Naive thymus-derived CD4-positive, alpha-beta T cell (primary cell): ENCODE measurements at regions not wholly inside any gene's neighbourhood (a gene's known extent, or its start where the extent isn't known, plus 50 kb on each side); places are given as distances from the start of the nearest gene placed in this dataset.

Experiments
- ATAC-seq: fragments of 150-1000 bp; cut with Tn5 transposase; 2 replicates; pipeline ENCODE4 v1.10.0; 2021; ENCODE audit warnings: mild to moderate bottlenecking, moderate library complexity
- CTCF ChIA-PET: fragments of 350-600 bp; sonication (Branson Sonifier 250); formaldehyde crosslinking; loops from one replicate; lab custom pipeline; 2021; ENCODE audit warnings: antibody characterized with exemption; lab: Charles Lee
- POLR2A ChIA-PET: fragments of 350-600 bp; sonication (Branson Sonifier 250); formaldehyde crosslinking; loops from one replicate; lab custom pipeline; 2021; ENCODE audit warnings: antibody characterized with exemption, inconsistent platforms; lab: Charles Lee
- DNase-seq, 9 donors: peaks; one replicate each; pipeline versions ENCODE4 v3.0.0 to v3.0.0-alpha.2; 2020 to 2022; ENCODE audit warnings: mixed read lengths in 1 of 9
- H3K27ac ChIP-seq: one replicate; pipeline ENCODE4 v1.7.0; 2013; ENCODE audit warnings: mild to moderate bottlenecking, low read depth, low read length, moderate library complexity
- H3K27me3 ChIP-seq, 2 donors: one replicate each; pipeline ENCODE4 v1.7.0; 2013; ENCODE audit warnings: low read length in 2 of 2, mild to moderate bottlenecking in 2 of 2, moderate library complexity in 2 of 2; ENCODE audit not compliant: control insufficient read depth in 2 of 2, insufficient read depth in 2 of 2
- H3K36me3 ChIP-seq, 3 experiments: 1 replicate in 2 of 3; 2 replicates in 1 of 3; pipeline ENCODE4 v1.7.0; 2013; ENCODE audit warnings: low read length in 3 of 3, mild to moderate bottlenecking in 3 of 3, moderate library complexity in 1 of 3; ENCODE audit not compliant: insufficient read depth in 3 of 3, control insufficient read depth in 2 of 3
- H3K4me1 ChIP-seq, 2 donors: one replicate each; pipeline ENCODE4 v1.7.0; 2013; ENCODE audit warnings: low read length in 2 of 2, mild to moderate bottlenecking in 2 of 2, moderate library complexity in 1 of 2; ENCODE audit not compliant: control insufficient read depth in 2 of 2, insufficient read depth in 2 of 2
- H3K4me3 ChIP-seq: 2 replicates; pipeline ENCODE4 v1.7.0; 2013; ENCODE audit warnings: mild to moderate bottlenecking, low read length
- H3K9me3 ChIP-seq, 3 experiments: 1 replicate in 2 of 3; 2 replicates in 1 of 3; pipeline ENCODE4 v1.7.0; 2013; ENCODE audit warnings: low read length in 3 of 3; ENCODE audit not compliant: control insufficient read depth in 2 of 3
- H3K27ac Mint-ChIP-seq, 9 donors: one replicate each; pipeline ENCODE4 v1.8.0; 2020 to 2022; ENCODE audit warnings: mixed read lengths in 9 of 9, mild to moderate bottlenecking in 8 of 9, moderate library complexity in 5 of 9, inconsistent platforms in 2 of 9
- H3K27me3 Mint-ChIP-seq, 5 donors: one replicate each; pipeline ENCODE4 v1.8.0; 2021 to 2022; ENCODE audit warnings: mixed read lengths in 5 of 5, mild to moderate bottlenecking in 1 of 5
- H3K36me3 Mint-ChIP-seq, 5 donors: one replicate each; pipeline ENCODE4 v1.8.0; 2020 to 2022; ENCODE audit warnings: mixed read lengths in 5 of 5, mild to moderate bottlenecking in 3 of 5, inconsistent platforms in 1 of 5
- H3K4me1 Mint-ChIP-seq, 7 donors: one replicate each; pipeline ENCODE4 v1.8.0; 2020 to 2022; ENCODE audit warnings: mixed read lengths in 7 of 7, mild to moderate bottlenecking in 3 of 7, inconsistent platforms in 1 of 7
- H3K4me3 Mint-ChIP-seq, 10 donors: one replicate each; pipeline ENCODE4 v1.8.0; 2020 to 2022; ENCODE audit warnings: mild to moderate bottlenecking in 10 of 10, mixed read lengths in 10 of 10, moderate library complexity in 6 of 10, inconsistent platforms in 2 of 10
- H3K9me3 Mint-ChIP-seq, 11 donors: one replicate each; pipeline ENCODE4 v1.8.0; 2020 to 2022; ENCODE audit warnings: mixed read lengths in 11 of 11, mild to moderate bottlenecking in 4 of 11, inconsistent platforms in 1 of 11, moderate library complexity in 1 of 11
- intact Hi-C, 2 donors: fragments of 100-400 bp; cut with micrococcal nuclease; formaldehyde crosslinking; loops; one replicate each; pipeline ENCODE4 v1.15.1; 2023

GRCh38 chr15:69691307-69692015 is 238.8 kb downstream of the RPLP1 start:
- Mint-ChIP-seq H3K9me3 (peaks cover 8 to 34% (median 23%) of the 10 kb centered on the region in 11 donors), H3K4me1 (peaks cover 0 to 5% (median 0%) of the 10 kb centered on the region in 7 donors), H3K36me3 (peaks cover 8 to 24% (median 13%) of the 10 kb centered on the region in 5 donors), H3K27me3 (peaks cover 0 to 29% (median 0%) of the 10 kb centered on the region in 5 donors), H3K27ac (peak overlapping the region in 1 of 9 donors; percentile 26), H3K4me3 (no peak overlapping the region)
- ChIA-PET CTCF (no interaction called here), POLR2A (no interaction called here)
- Histone ChIP-seq H3K27me3 (no peaks in the 10 kb centered on the region), H3K9me3 (peaks cover 0 to 17% (median 0%) of the 10 kb centered on the region in 3 experiments), H3K4me3 (no peak overlapping the region), H3K36me3 (no peaks in the 10 kb centered on the region), H3K4me1 (no peaks in the 10 kb centered on the region), H3K27ac (no peak overlapping the region)
- ATAC-seq (no peak), DNase-seq (no peak)
- intact Hi-C loops, result no loop called here

GRCh38 chr15:69692342-69692741 is 239.7 kb downstream of the RPLP1 start:
- H3K4me3 ChIP-seq, result no peak overlapping the region
- H3K9me3 ChIP-seq, result peaks cover 0 to 17% (median 0%) of the 10 kb centered on the region in 3 experiments
- peaks cover 8 to 22% (median 13%) of the 10 kb centered on the region in 5 donors for H3K36me3 Mint-ChIP-seq
- H3K27ac Mint-ChIP-seq, result peak overlapping the region in 1 of 9 donors; percentile 26
- peaks cover 0 to 6% (median 0%) of the 10 kb centered on the region in 7 donors for H3K4me1 Mint-ChIP-seq
- H3K36me3 ChIP-seq, result no peaks in the 10 kb centered on the region
- no peaks in the 10 kb centered on the region for H3K4me1 ChIP-seq
- H3K27ac ChIP-seq, result no peak overlapping the region
- no peak overlapping the region for H3K4me3 Mint-ChIP-seq
- no peaks in the 10 kb centered on the region for H3K27me3 ChIP-seq
- POLR2A ChIA-PET, result no interaction called here
- intact Hi-C loops, result no loop called here
- DNase-seq, result no peak
- H3K27me3 Mint-ChIP-seq, result peaks cover 0 to 26% (median 0%) of the 10 kb centered on the region in 5 donors
- peaks cover 8 to 27% (median 23%) of the 10 kb centered on the region in 11 donors for H3K9me3 Mint-ChIP-seq
- no peak for ATAC-seq
- CTCF ChIA-PET, result interaction anchor here (0.8 kb wide), 1 partner anchor 184 kb away, joined by 3 read pairs; no protein-coding TSS in a partner anchor

- POLR2A ChIA-PET, result no interaction called here
- Mint-ChIP-seq H3K27me3 (peaks cover 0 to 27% (median 0%) of the 10 kb centered on the region in 5 donors), H3K4me3 (no peak overlapping the region), H3K9me3 (peaks cover 6 to 24% (median 21%) of the 10 kb centered on the region in 11 donors), H3K36me3 (peaks cover 8 to 20% (median 10%) of the 10 kb centered on the region in 5 donors), H3K27ac (peak overlapping the region in 1 of 9 donors; percentile 5), H3K4me1 (peaks cover 0 to 6% (median 0%) of the 10 kb centered on the region in 7 donors)
- H3K27me3 ChIP-seq, result no peaks in the 10 kb centered on the region
- H3K27ac ChIP-seq, result no peak overlapping the region
- H3K4me1 ChIP-seq, result no peaks in the 10 kb centered on the region
- intact Hi-C loops, result no loop called here
- H3K36me3 ChIP-seq, result no peaks in the 10 kb centered on the region
- peaks cover 0 to 17% (median 0%) of the 10 kb centered on the region in 3 experiments for H3K9me3 ChIP-seq
- H3K4me3 ChIP-seq, result no peak overlapping the region
- DNase-seq, result no peak
- CTCF ChIA-PET, result interaction anchor here (0.8 kb wide), 1 partner anchor 183 kb away, joined by 3 read pairs; no protein-coding TSS in a partner anchor
- ATAC-seq, result no peak
These were observed 240.4 kb downstream of the RPLP1 start for GRCh38 chr15:69693059-69693458.

DNA sequence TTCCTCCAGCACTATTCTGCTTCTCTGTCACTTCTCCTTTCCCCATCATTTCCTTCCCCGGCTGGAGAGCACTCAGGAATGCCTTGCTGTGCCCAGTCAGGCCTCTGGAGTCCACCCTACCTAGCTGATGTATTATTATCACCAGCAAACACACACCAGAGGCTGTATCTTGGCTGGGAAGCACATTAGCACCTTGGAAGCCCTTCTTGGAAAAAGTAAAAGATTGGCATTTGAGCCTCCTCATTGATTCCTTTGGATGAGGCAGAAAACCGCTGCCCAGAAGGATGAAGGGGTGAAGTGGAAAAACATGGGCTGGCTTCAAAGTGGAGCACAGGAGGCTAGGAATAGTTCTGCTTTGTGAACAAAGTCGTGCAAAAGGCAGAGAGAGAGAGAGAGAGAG is 244.3 kb downstream of the RPLP1 start:
- Mint-ChIP-seq H3K9me3 (peaks cover 0 to 8% (median 0%) of the 10 kb centered on the region in 11 donors), H3K4me3 (no peak overlapping the region), H3K4me1 (peaks cover 0 to 6% (median 0%) of the 10 kb centered on the region in 7 donors), H3K27ac (no peak overlapping the region), H3K36me3 (peaks cover 0 to 9% (median 0%) of the 10 kb centered on the region in 5 donors), H3K27me3 (peaks cover 0 to 26% (median 0%) of the 10 kb centered on the region in 5 donors)
- Histone ChIP-seq H3K9me3 (no peaks in the 10 kb centered on the region), H3K4me3 (no peak overlapping the region), H3K27ac (no peak overlapping the region), H3K36me3 (no peaks in the 10 kb centered on the region), H3K4me1 (no peaks in the 10 kb centered on the region), H3K27me3 (no peaks in the 10 kb centered on the region)
- ChIA-PET POLR2A (no interaction called here), CTCF (no interaction called here)
- DNase-seq (no peak), ATAC-seq (no peak)
- intact Hi-C loops, result no loop called here

DNA sequence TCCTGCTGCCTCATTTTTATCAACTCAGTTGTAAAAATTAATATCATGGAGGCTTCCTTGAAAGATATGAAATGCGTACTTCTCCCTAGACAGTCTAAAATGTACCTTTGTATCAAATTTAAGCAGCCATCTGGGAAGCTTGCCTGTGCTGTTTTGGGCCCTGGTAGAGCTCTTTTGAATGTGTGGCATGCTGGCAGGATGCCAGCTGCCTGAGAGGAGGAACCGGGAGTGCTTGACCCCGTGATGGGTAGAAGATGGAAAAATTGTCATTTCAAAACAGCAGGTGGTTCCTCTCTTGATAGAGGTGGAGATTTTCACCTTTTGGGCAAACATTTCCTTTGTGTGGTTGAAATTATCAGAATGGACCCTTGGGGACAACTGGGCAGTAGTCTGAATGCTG is 245.3 kb downstream of the RPLP1 start:
- H3K4me1 ChIP-seq, result no peaks in the 10 kb centered on the region
- Mint-ChIP-seq H3K9me3 (peaks cover 0 to 11% (median 0%) of the 10 kb centered on the region in 11 donors), H3K27ac (no peak overlapping the region), H3K36me3 (peaks cover 0 to 9% (median 0%) of the 10 kb centered on the region in 5 donors), H3K4me3 (no peak overlapping the region), H3K4me1 (peaks cover 0 to 4% (median 0%) of the 10 kb centered on the region in 7 donors), H3K27me3 (peaks cover 0 to 19% (median 0%) of the 10 kb centered on the region in 5 donors)
- H3K27me3 ChIP-seq, result no peaks in the 10 kb centered on the region
- H3K27ac ChIP-seq, result no peak overlapping the region
- H3K9me3 ChIP-seq, result no peaks in the 10 kb centered on the region
- H3K4me3 ChIP-seq, result no peak overlapping the region
- intact Hi-C loops, result no loop called here
- ChIA-PET POLR2A (no interaction called here), CTCF (interaction anchor here (0.6 kb wide), 1 partner anchor 29 kb away, joined by 3 read pairs; no protein-coding TSS in a partner anchor)
- no peak for ATAC-seq
- H3K36me3 ChIP-seq, result no peaks in the 10 kb centered on the region
- no peak for DNase-seq

GRCh38 chr15:69699096-69699495 is 246.5 kb downstream of the RPLP1 start:
- Mint-ChIP-seq H3K4me1 (peaks cover 0 to 2% (median 0%) of the 10 kb centered on the region in 7 donors), H3K27me3 (peaks cover 0 to 9% (median 0%) of the 10 kb centered on the region in 5 donors), H3K36me3 (peaks cover 0 to 9% (median 0%) of the 10 kb centered on the region in 5 donors), H3K9me3 (peaks cover 0 to 16% (median 0%) of the 10 kb centered on the region in 11 donors), H3K4me3 (no peak overlapping the region), H3K27ac (no peak overlapping the region)
- CTCF ChIA-PET, result no interaction called here
- ATAC-seq (no peak), DNase-seq (no peak)
- H3K27ac ChIP-seq, result no peak overlapping the region
- H3K4me3 ChIP-seq, result no peak overlapping the region
- no peaks in the 10 kb centered on the region for H3K27me3 ChIP-seq
- intact Hi-C loops, result no loop called here
- H3K9me3 ChIP-seq, result no peaks in the 10 kb centered on the region
- POLR2A ChIA-PET, result no interaction called here
- no peaks in the 10 kb centered on the region for H3K36me3 ChIP-seq
- H3K4me1 ChIP-seq, result no peaks in the 10 kb centered on the region
